GM12875 (cell line): ENCODE measurements at regions not wholly inside any gene's neighbourhood (a gene's known extent, or its start where the extent isn't known, plus 50 kb on each side); places are given as distances from the start of the nearest gene placed in this dataset.
A peak's percentile ranks its signal among the peaks of the same experiment; 100 is the strongest.

ENCODE experiments used
- H3K4me3 ChIP-seq: one replicate; pipeline ENCODE4 v1.5.1; 2011; ENCODE audit warnings: low read depth, low read length, control low read depth
- CTCF ChIP-seq: IDR thresholded peaks from 2 replicates; pipeline ENCODE4 v1.5.1; 2011; ENCODE audit warnings: low read depth, mild to moderate bottlenecking, control low read depth, inconsistent platforms, low read length, moderate library complexity, borderline replicate concordance; ENCODE audit not compliant: insufficient read depth

- H3K4me3 ChIP-seq = no peak overlapping the region
- no peak for TF ChIP-seq CTCF
Observed at GRCh38 chr6:27143474-27144026, 104.0 kb upstream of the PRSS16 start.

- peak overlapping the region; percentile 62 for H3K4me3 ChIP-seq
- TF ChIP-seq CTCF = no peak
Observed at GRCh38 chr6:27144740-27145079, 102.8 kb upstream of the PRSS16 start.

GRCh38 chr6:27145731-27146455 lies 101.6 kb upstream of the PRSS16 start:
- peak overlapping the region; percentile 62 for H3K4me3 ChIP-seq
- TF ChIP-seq CTCF = no peak

- H3K4me3 ChIP-seq = peak overlapping the region; percentile 62
Observed at GRCh38 chr6:27146456-27146705, 101.1 kb upstream of the PRSS16 start.

GRCh38 chr6:27146706-27147505 lies 100.6 kb upstream of the PRSS16 start:
- peak overlapping the region; percentile 62 for H3K4me3 ChIP-seq
- no peak for TF ChIP-seq CTCF

- no peak overlapping the region for H3K4me3 ChIP-seq
- no peak for TF ChIP-seq CTCF
Observed at GRCh38 chr6:27148404-27148795, 99.1 kb upstream of the PRSS16 start.

- TF ChIP-seq CTCF = no peak
- H3K4me3 ChIP-seq = no peak overlapping the region
Observed at GRCh38 chr6:27149150-27149549, 98.4 kb upstream of the PRSS16 start.
